ENCODE measurements at regions not wholly inside any gene's neighbourhood (a gene's known extent, or its start where the extent isn't known, plus 50 kb on each side); places are given as distances from the start of the nearest gene placed in this dataset.
A peak's percentile ranks its signal among the peaks of the same experiment; 100 is the strongest.

DNA sequence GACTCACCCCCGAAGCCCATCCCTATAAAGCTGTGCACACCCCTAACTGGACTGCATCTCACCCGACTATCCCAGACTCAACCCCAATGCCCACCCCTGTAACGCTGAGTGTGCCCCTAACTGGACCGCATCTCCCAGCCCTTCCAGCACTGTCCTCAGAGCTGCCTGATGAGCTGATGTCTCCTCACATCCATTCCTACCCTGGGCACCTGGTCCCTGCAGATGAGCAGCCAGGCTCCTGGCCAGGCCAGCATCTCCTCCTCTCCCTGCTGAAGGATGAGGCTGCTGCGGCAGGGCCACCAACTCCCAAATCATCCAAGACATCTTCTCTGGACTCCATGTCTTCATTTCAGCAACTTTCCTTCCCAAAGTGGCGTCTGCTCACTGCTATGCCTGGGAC lies 332.1 kb downstream of the CTTN start:
- H3K9me3 ChIP-seq (ENCODE audit: control insufficient read depth in 2 of 3, low read length in 3 of 3) = no peaks in the 10 kb centered on the region
- Mint-ChIP-seq H3K9me3 (peaks cover 0 to 5% (median 0%) of the 10 kb centered on the region in 11 donors), H3K27me3 (peaks cover 0 to 10% (median 0%) of the 10 kb centered on the region in 5 donors), H3K4me1 (no peaks in the 10 kb centered on the region), H3K4me3 (no peak overlapping the region), H3K27ac (no peak overlapping the region), H3K36me3 (no peaks in the 10 kb centered on the region)
- intact Hi-C loops (cut with micrococcal nuclease) = no loop called here
- H3K27me3 ChIP-seq (ENCODE audit: control insufficient read depth in 2 of 2, insufficient read depth in 2 of 2, low read length in 2 of 2) = no peaks in the 10 kb centered on the region
- POLR2A ChIA-PET = no interaction called here
- no peak overlapping the region for H3K27ac ChIP-seq (ENCODE audit: low read depth, low read length)
- DNase-seq (no peak), ATAC-seq (no peak)
- CTCF ChIA-PET = no interaction called here
- H3K4me3 ChIP-seq (ENCODE audit: low read length) = no peak overlapping the region
- H3K36me3 ChIP-seq (ENCODE audit: control insufficient read depth in 2 of 3, insufficient read depth in 3 of 3, low read length in 3 of 3) = no peaks in the 10 kb centered on the region
- H3K4me1 ChIP-seq (ENCODE audit: control insufficient read depth in 2 of 2, insufficient read depth in 2 of 2, low read length in 2 of 2) = no peaks in the 10 kb centered on the region

DNA sequence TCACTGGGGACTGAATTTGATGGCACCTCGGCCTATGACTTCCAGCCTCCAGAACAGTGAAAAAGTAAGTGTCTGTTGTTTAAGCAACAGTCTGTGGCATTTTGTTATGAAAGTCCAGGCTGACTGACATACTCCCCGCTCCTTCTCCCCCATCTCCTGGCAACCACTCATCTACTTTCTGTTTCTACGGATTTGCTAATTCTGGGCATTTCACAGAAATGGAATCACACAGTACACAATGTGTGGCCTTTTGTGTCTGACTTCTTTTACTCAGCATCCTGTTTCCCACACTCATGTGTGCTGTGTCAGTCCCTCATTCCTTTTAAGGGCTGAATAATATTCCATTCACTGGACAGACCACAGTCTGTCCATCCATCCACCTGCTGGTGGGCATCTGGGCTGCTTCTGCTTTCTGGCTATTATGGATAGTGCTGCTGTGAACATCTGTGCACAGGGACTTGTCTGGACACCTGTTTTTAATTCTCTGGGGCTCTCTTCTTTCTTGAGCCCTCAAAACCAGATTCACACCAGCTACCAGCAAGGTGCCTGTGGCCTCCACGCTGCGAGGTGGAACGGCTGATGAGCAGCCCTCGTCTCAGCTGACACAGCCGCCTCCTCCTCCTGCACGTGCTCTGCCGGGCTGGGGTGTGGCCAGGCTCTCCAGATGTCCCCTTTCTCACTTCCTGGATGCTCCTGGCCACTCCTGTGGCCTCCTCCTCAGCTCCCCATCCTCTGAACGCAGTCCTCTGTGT lies 333.1 kb downstream of the CTTN start:
- H3K27ac Mint-ChIP-seq = peak overlapping the region in 1 of 9 donors; percentile 31
- H3K4me3 Mint-ChIP-seq = no peak overlapping the region
- DNase-seq (no peak), ATAC-seq (no peak)
- H3K27me3 Mint-ChIP-seq = peaks cover 0 to 10% (median 0%) of the 10 kb centered on the region in 5 donors
- Histone ChIP-seq H3K4me1 (ENCODE audit: control insufficient read depth in 2 of 2, insufficient read depth in 2 of 2, low read length in 2 of 2) (no peaks in the 10 kb centered on the region), H3K27me3 (ENCODE audit: control insufficient read depth in 2 of 2, insufficient read depth in 2 of 2, low read length in 2 of 2) (no peaks in the 10 kb centered on the region), H3K27ac (ENCODE audit: low read depth, low read length) (no peak overlapping the region), H3K9me3 (ENCODE audit: control insufficient read depth in 2 of 3, low read length in 3 of 3) (no peaks in the 10 kb centered on the region), H3K36me3 (ENCODE audit: control insufficient read depth in 2 of 3, insufficient read depth in 3 of 3, low read length in 3 of 3) (no peaks in the 10 kb centered on the region), H3K4me3 (ENCODE audit: low read length) (no peak overlapping the region)
- H3K9me3 Mint-ChIP-seq = peaks cover 0 to 5% (median 0%) of the 10 kb centered on the region in 11 donors
- H3K36me3 Mint-ChIP-seq = no peaks in the 10 kb centered on the region
- CTCF ChIA-PET = no interaction called here
- intact Hi-C loops (cut with micrococcal nuclease) = no loop called here
- peaks cover 0 to 2% (median 0%) of the 10 kb centered on the region in 7 donors for H3K4me1 Mint-ChIP-seq
- POLR2A ChIA-PET = no interaction called here

DNA sequence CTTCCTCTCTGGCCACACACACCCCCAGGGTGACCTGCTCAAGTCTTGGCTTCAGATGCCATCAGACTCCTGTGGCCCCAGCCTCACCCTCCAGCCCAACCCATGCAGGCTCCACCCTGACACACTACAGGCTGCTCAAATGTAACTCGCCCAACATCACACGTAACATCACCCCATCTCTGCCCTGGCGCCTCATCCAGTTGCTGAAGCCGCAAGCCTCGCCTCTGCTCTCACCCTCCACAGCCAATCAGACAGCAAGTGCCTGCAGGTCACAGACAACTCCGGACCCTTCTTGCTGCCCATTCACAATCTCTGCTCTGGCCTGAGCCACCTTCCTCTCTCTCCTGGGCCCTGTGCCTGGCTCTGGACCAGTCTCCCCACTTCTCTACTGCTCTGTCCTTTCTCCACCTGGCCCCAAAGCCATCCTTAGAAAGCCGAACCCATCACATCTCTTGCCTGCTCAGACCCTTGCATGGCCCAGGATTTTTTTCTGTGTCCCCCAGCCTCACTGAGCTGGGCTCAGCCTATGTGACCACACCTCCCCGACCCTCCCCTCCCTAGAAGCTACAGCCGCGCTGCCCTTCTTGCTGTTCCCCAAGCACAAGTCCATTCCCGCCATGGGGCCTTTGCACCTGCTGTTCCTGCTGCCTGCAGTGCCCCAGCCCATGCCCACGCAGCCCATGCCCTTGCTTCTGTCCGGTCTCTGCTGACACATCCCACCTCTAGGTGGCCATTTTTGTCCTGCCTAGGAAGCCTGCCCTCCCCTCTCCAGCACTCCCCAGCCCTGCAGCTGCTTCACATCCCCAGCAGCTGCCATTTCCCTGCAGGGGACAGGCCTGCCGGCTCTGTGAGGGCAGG lies 333.9 kb downstream of the CTTN start:
- peaks cover 0 to 2% (median 0%) of the 10 kb centered on the region in 7 donors for H3K4me1 Mint-ChIP-seq
- ChIA-PET POLR2A (no interaction called here), CTCF (no interaction called here)
- Histone ChIP-seq H3K4me3 (ENCODE audit: low read length) (no peak overlapping the region), H3K9me3 (ENCODE audit: control insufficient read depth in 2 of 3, low read length in 3 of 3) (no peaks in the 10 kb centered on the region), H3K4me1 (ENCODE audit: control insufficient read depth in 2 of 2, insufficient read depth in 2 of 2, low read length in 2 of 2) (no peaks in the 10 kb centered on the region), H3K27ac (ENCODE audit: low read depth, low read length) (no peak overlapping the region), H3K27me3 (ENCODE audit: control insufficient read depth in 2 of 2, insufficient read depth in 2 of 2, low read length in 2 of 2) (no peaks in the 10 kb centered on the region), H3K36me3 (ENCODE audit: control insufficient read depth in 2 of 3, insufficient read depth in 3 of 3, low read length in 3 of 3) (no peaks in the 10 kb centered on the region)
- H3K27ac Mint-ChIP-seq = peak overlapping the region in 1 of 9 donors; percentile 31
- H3K36me3 Mint-ChIP-seq = no peaks in the 10 kb centered on the region
- no peak for ATAC-seq
- no peak overlapping the region for H3K4me3 Mint-ChIP-seq
- H3K27me3 Mint-ChIP-seq = peaks cover 0 to 12% (median 0%) of the 10 kb centered on the region in 5 donors
- H3K9me3 Mint-ChIP-seq = peaks cover 0 to 3% (median 0%) of the 10 kb centered on the region in 11 donors
- DNase-seq = no peak
- intact Hi-C loops (cut with micrococcal nuclease) = no loop called here

DNA sequence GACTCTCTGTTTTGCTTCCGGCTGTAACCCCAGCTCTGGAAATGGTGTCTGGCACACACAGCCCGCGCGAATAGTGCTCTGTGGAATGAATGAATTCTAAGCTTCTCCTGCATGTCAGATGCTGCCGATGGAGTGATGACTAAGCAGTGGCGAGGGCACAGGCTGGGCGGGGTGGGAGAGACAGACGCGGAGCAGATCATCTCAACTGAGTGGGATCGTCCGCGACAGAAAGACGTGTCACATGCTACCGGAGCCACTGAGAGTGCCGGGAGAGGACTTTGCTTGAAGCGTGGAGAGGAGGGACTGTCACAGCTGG lies 334.5 kb downstream of the CTTN start:
- H3K27me3 Mint-ChIP-seq = peaks cover 0 to 16% (median 0%) of the 10 kb centered on the region in 5 donors
- no peaks in the 10 kb centered on the region for H3K36me3 Mint-ChIP-seq
- no peaks in the 10 kb centered on the region for H3K9me3 ChIP-seq (ENCODE audit: control insufficient read depth in 2 of 3, low read length in 3 of 3)

DNA sequence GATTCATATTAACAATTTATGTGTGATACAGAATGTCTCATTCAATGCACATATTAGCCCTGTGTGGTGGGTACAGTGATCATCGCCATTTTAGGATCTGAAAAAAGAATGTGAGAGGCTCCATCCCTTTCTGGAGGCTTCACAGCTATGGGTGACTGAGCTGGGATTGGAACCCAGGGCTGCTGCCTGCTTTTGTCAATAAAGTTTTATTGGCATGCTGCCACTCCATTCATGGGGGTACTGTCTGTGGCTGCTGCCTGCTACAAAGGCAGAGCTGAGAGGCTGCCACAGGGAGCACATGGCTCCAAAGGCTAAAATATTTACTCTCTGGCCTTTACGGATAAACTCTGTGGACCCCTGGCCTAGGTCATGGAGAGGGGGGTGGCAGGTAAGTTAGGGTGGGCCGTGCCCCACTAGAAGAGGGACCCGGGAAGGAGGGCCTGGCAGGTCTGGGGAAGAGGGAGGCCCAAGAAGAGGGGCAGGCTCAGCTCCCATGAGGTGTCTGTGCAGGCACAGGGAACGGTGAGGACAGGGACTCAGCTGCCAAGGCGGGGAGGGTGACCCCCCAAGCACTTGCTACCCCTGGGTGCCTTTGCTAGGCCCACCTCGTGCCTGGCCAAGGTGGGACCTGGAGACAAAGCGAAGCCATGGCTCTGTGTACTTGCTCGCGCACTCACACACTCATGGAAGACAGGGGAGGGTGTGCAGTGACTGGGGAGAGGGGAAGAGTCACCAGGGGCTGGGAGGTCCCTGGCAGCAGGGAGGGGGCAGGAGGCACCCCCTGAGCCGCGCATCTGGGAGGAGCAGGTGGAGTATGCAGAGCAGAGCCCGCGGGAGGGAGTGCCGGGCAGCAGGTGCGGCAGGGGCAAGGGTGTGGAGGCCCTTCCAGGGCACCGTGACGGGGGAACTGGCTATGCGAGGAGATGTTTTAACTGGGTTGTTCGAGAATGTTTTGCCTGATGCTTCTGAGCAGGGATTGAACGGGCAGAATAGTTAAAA lies 335.3 kb downstream of the CTTN start:
- peaks cover 0 to 16% (median 0%) of the 10 kb centered on the region in 5 donors for H3K27me3 Mint-ChIP-seq
- H3K4me1 ChIP-seq (ENCODE audit: control insufficient read depth in 2 of 2, insufficient read depth in 2 of 2, low read length in 2 of 2) = no peaks in the 10 kb centered on the region
- H3K4me3 ChIP-seq (ENCODE audit: low read length) = no peak overlapping the region
- intact Hi-C loops (cut with micrococcal nuclease) = no loop called here
- H3K36me3 ChIP-seq (ENCODE audit: control insufficient read depth in 2 of 3, insufficient read depth in 3 of 3, low read length in 3 of 3) = no peaks in the 10 kb centered on the region
- H3K36me3 Mint-ChIP-seq = no peaks in the 10 kb centered on the region
- H3K27ac Mint-ChIP-seq = no peak overlapping the region
- peaks cover 0 to 2% (median 0%) of the 10 kb centered on the region in 11 donors for H3K9me3 Mint-ChIP-seq
- no peaks in the 10 kb centered on the region for H3K9me3 ChIP-seq (ENCODE audit: control insufficient read depth in 2 of 3, low read length in 3 of 3)
- no peak overlapping the region for H3K27ac ChIP-seq (ENCODE audit: low read depth, low read length)
- ATAC-seq = no peak
- DNase-seq = no peak
- ChIA-PET CTCF (no interaction called here), POLR2A (no interaction called here)
- H3K4me3 Mint-ChIP-seq = no peak overlapping the region
- peaks cover 0 to 2% (median 0%) of the 10 kb centered on the region in 7 donors for H3K4me1 Mint-ChIP-seq
- no peaks in the 10 kb centered on the region for H3K27me3 ChIP-seq (ENCODE audit: control insufficient read depth in 2 of 2, insufficient read depth in 2 of 2, low read length in 2 of 2)

More for the DNA sequence above, 334.5 kb downstream of the CTTN start:
- no peak overlapping the region for H3K27ac ChIP-seq (ENCODE audit: low read depth, low read length)
- intact Hi-C loops (cut with micrococcal nuclease) = no loop called here
- H3K4me3 ChIP-seq (ENCODE audit: low read length) = no peak overlapping the region
- H3K36me3 ChIP-seq (ENCODE audit: control insufficient read depth in 2 of 3, insufficient read depth in 3 of 3, low read length in 3 of 3) = no peaks in the 10 kb centered on the region
- H3K27me3 ChIP-seq (ENCODE audit: control insufficient read depth in 2 of 2, insufficient read depth in 2 of 2, low read length in 2 of 2) = no peaks in the 10 kb centered on the region
- ChIA-PET CTCF (no interaction called here), POLR2A (no interaction called here)
- Mint-ChIP-seq H3K4me1 (peaks cover 0 to 2% (median 0%) of the 10 kb centered on the region in 7 donors), H3K4me3 (no peak overlapping the region), H3K9me3 (peaks cover 0 to 2% (median 0%) of the 10 kb centered on the region in 11 donors), H3K27ac (no peak overlapping the region)
- no peaks in the 10 kb centered on the region for H3K4me1 ChIP-seq (ENCODE audit: control insufficient read depth in 2 of 2, insufficient read depth in 2 of 2, low read length in 2 of 2)
- ATAC-seq (no peak), DNase-seq (no peak)

DNA sequence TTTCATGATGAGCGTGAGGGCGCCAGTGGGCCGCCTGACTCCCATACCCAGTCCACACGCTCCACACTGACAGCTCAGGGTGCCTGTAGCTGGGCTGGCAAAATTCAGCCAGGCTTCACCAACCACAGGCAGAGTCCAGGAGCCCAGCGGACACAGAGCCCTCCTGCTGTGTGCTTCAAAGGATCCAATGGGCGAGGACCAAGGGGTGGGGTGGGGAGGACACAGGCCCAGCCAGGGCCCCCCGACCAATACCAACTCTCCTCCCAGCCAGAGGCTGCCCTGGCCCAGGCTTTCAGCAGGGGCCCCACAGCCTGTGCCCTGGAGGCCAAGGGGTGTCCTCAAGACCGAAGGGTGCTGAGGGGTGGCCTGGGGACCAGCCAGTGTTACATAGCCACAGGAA lies 336.1 kb downstream of the CTTN start:
- intact Hi-C loops (cut with micrococcal nuclease) = no loop called here
- Mint-ChIP-seq H3K4me3 (no peak overlapping the region), H3K9me3 (peaks cover 0 to 2% (median 0%) of the 10 kb centered on the region in 11 donors), H3K27me3 (peaks cover 0 to 16% (median 0%) of the 10 kb centered on the region in 5 donors), H3K4me1 (peaks cover 0 to 2% (median 0%) of the 10 kb centered on the region in 7 donors), H3K27ac (no peak overlapping the region), H3K36me3 (no peaks in the 10 kb centered on the region)
- POLR2A ChIA-PET = no interaction called here
- DNase-seq (no peak), ATAC-seq (no peak)
- no peak overlapping the region for H3K4me3 ChIP-seq (ENCODE audit: low read length)
- H3K27me3 ChIP-seq (ENCODE audit: control insufficient read depth in 2 of 2, insufficient read depth in 2 of 2, low read length in 2 of 2) = no peaks in the 10 kb centered on the region
- H3K36me3 ChIP-seq (ENCODE audit: control insufficient read depth in 2 of 3, insufficient read depth in 3 of 3, low read length in 3 of 3) = no peaks in the 10 kb centered on the region
- no peak overlapping the region for H3K27ac ChIP-seq (ENCODE audit: low read depth, low read length)
- H3K4me1 ChIP-seq (ENCODE audit: control insufficient read depth in 2 of 2, insufficient read depth in 2 of 2, low read length in 2 of 2) = no peaks in the 10 kb centered on the region
- CTCF ChIA-PET = no interaction called here
- H3K9me3 ChIP-seq (ENCODE audit: control insufficient read depth in 2 of 3, low read length in 3 of 3) = no peaks in the 10 kb centered on the region
